Panc1 (cell line): ENCODE measurements at regions not wholly inside any gene's neighbourhood (a gene's known extent, or its start where the extent isn't known, plus 50 kb on each side); places are given as distances from the start of the nearest gene placed in this dataset.

Experiments used
- ATAC-seq: fragments of 200-7000 bp; cut with Tn5 transposase; 2 replicates; pipeline ENCODE4 v1.9.1; 2020; ENCODE audit warnings: mild to moderate bottlenecking, moderate library complexity
- BruUV-seq: library from RNA; stranded (reverse); fragments of 400-500 nt; replicated peaks from 2 replicates; lab custom pipeline; 2021; lab: Mats Ljungman, UMichigan
- CTCF ChIA-PET: fragments of 300-600 bp; sonication (Branson Sonifier 250); formaldehyde crosslinking; loops from one replicate; lab custom pipeline; 2022; ENCODE audit warnings: antibody characterized with exemption; lab: Charles Lee
- POLR2A ChIA-PET: fragments of 300-600 bp; sonication (Branson Sonifier 250); formaldehyde crosslinking; loops from one replicate; lab custom pipeline; 2022; ENCODE audit warnings: antibody characterized with exemption; lab: Charles Lee
- DNase-seq: peaks from one replicate; pipeline ENCODE4 v3.0.0-alpha.2; 2010; ENCODE audit warnings: low read depth, low spot score
- H3K27ac ChIP-seq: 2 replicates; pipeline ENCODE4 v1.5.1; 2011; ENCODE audit warnings: mild to moderate bottlenecking, low read length, inconsistent platforms
- H3K27me3 ChIP-seq: fragments of 200-500 bp; sonication (Bioruptor generic); 2 replicates; pipeline ENCODE4 v1.6.0; 2014; ENCODE audit warnings: low read length, inconsistent platforms; ENCODE audit not compliant: control insufficient read depth, insufficient read depth
- H3K36me3 ChIP-seq: fragments of 200-500 bp; sonication (Bioruptor generic); 2 replicates; pipeline ENCODE4 v1.5.1; 2014; ENCODE audit warnings: inconsistent platforms, mild to moderate bottlenecking, low read length, moderate library complexity; ENCODE audit not compliant: control insufficient read depth, insufficient read depth
- H3K4me1 ChIP-seq: 2 replicates; pipeline ENCODE4 v1.5.1; 2011; ENCODE audit warnings: inconsistent platforms, mild to moderate bottlenecking, low read length, moderate library complexity; ENCODE audit not compliant: control insufficient read depth, insufficient read depth
- H3K4me3 ChIP-seq, 2 experiments: 2 replicates each; pipeline ENCODE4 v1.5.1; 2011 to 2012; ENCODE audit warnings: low read depth in 2 of 2, low read length in 2 of 2, mild to moderate bottlenecking in 2 of 2, inconsistent platforms in 1 of 2, moderate library complexity in 1 of 2
- H3K9me3 ChIP-seq: fragments of 200-500 bp; sonication (Bioruptor generic); 2 replicates; pipeline ENCODE4 v1.5.1; 2014; ENCODE audit warnings: low read depth, mild to moderate bottlenecking, inconsistent platforms, low read length, moderate library complexity; ENCODE audit not compliant: control insufficient read depth, insufficient read depth
- POLR2AphosphoS5 ChIP-seq: IDR thresholded peaks from 2 replicates; pipeline ENCODE4 v1.6.1; 2012; ENCODE audit warnings: mild to moderate bottlenecking, low read depth, low read length, moderate library complexity
- SIN3A ChIP-seq: IDR thresholded peaks from 2 replicates; pipeline ENCODE4 v1.6.1; 2012; ENCODE audit warnings: low read depth, mild to moderate bottlenecking, low read length, moderate library complexity, borderline replicate concordance; ENCODE audit not compliant: insufficient read depth
- TCF7L2 ChIP-seq: IDR thresholded peaks from 2 replicates; pipeline ENCODE4 v1.6.1; 2011; ENCODE audit warnings: mild to moderate bottlenecking, low read depth, low read length, inconsistent platforms
- in situ Hi-C: cut with HindIII; loops from 2 replicates; pipeline ENCODE4 v1.10.0; 2016; ENCODE audit warnings: low sequenced_read_pairs, low pct_unique_long_range_greater_than_20kb
- intact Hi-C: fragments of 100-400 bp; cut with micrococcal nuclease; formaldehyde crosslinking; loops from one replicate; pipeline ENCODE4 v1.10.0; 2022; ENCODE audit not compliant: unreplicated experiment
- TF ChIP-seq, protein P1 (sequence below): fragments of 450-650 bp; IDR thresholded peaks from 2 replicates; pipeline ENCODE4 v1.5.1; 2017; ENCODE audit warnings: mild to moderate bottlenecking
- TF ChIP-seq, protein P2 (sequence below), 2 experiments: IDR thresholded peaks; 2 replicates each; pipeline ENCODE4 v1.6.1; 2011 to 2012; ENCODE audit warnings: low read depth in 2 of 2, control low read depth in 1 of 2, low read length in 1 of 2, mild to moderate bottlenecking in 1 of 2, moderate library complexity in 1 of 2; ENCODE audit not compliant: insufficient read depth in 1 of 2

DNA sequence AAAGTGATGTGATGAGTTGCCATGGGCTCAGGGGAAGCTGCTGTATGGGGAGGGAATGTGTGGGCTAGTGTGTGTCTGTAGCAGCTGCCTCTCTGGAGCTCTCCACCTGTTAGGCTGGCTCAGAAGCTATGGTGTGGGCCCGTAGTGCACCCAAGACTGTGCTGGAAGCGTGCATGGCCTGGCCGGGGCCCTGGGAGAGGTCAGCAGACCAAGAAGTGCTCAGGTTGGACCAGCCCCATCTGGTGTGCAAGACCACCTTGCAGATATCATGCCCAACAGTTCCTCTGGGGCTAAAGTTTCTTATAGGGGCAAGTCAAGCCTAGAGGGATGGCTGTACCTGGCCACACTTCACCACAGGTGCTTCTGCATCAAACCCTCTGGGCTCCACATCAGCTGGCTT, 274.4 kb upstream of the CCDC179 start:
- no peaks in the 10 kb centered on the region for H3K9me3 ChIP-seq
- POLR2A ChIA-PET, result no interaction called here
- intact Hi-C loops, result no loop called here
- H3K4me1 ChIP-seq, result no peaks in the 10 kb centered on the region
- CTCF ChIA-PET, result no interaction called here
- DNase-seq, result no peak
- no peak overlapping the region for H3K27ac ChIP-seq
- H3K36me3 ChIP-seq, result no peaks in the 10 kb centered on the region
- H3K27me3 ChIP-seq, result no peaks in the 10 kb centered on the region
- BruUV-seq, result no TSS peak
- in situ Hi-C loops, result no loop called here
- TF ChIP-seq, protein P1, sequence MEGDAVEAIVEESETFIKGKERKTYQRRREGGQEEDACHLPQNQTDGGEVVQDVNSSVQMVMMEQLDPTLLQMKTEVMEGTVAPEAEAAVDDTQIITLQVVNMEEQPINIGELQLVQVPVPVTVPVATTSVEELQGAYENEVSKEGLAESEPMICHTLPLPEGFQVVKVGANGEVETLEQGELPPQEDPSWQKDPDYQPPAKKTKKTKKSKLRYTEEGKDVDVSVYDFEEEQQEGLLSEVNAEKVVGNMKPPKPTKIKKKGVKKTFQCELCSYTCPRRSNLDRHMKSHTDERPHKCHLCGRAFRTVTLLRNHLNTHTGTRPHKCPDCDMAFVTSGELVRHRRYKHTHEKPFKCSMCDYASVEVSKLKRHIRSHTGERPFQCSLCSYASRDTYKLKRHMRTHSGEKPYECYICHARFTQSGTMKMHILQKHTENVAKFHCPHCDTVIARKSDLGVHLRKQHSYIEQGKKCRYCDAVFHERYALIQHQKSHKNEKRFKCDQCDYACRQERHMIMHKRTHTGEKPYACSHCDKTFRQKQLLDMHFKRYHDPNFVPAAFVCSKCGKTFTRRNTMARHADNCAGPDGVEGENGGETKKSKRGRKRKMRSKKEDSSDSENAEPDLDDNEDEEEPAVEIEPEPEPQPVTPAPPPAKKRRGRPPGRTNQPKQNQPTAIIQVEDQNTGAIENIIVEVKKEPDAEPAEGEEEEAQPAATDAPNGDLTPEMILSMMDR, result no peak
- TF ChIP-seq TCF7L2, result no peak
- TF ChIP-seq SIN3A, result no peak
- TF ChIP-seq, protein P2, sequence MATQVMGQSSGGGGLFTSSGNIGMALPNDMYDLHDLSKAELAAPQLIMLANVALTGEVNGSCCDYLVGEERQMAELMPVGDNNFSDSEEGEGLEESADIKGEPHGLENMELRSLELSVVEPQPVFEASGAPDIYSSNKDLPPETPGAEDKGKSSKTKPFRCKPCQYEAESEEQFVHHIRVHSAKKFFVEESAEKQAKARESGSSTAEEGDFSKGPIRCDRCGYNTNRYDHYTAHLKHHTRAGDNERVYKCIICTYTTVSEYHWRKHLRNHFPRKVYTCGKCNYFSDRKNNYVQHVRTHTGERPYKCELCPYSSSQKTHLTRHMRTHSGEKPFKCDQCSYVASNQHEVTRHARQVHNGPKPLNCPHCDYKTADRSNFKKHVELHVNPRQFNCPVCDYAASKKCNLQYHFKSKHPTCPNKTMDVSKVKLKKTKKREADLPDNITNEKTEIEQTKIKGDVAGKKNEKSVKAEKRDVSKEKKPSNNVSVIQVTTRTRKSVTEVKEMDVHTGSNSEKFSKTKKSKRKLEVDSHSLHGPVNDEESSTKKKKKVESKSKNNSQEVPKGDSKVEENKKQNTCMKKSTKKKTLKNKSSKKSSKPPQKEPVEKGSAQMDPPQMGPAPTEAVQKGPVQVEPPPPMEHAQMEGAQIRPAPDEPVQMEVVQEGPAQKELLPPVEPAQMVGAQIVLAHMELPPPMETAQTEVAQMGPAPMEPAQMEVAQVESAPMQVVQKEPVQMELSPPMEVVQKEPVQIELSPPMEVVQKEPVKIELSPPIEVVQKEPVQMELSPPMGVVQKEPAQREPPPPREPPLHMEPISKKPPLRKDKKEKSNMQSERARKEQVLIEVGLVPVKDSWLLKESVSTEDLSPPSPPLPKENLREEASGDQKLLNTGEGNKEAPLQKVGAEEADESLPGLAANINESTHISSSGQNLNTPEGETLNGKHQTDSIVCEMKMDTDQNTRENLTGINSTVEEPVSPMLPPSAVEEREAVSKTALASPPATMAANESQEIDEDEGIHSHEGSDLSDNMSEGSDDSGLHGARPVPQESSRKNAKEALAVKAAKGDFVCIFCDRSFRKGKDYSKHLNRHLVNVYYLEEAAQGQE (IDR thresholded peaks at IDR 0.05; ENCODE audit: insufficient read depth in 1 of 2, low read depth in 2 of 2, low read length in 1 of 2), result no peak
- TF ChIP-seq POLR2AphosphoS5, result no peak
- no peak for ATAC-seq
- H3K4me3 ChIP-seq, result no peak overlapping the region

DNA sequence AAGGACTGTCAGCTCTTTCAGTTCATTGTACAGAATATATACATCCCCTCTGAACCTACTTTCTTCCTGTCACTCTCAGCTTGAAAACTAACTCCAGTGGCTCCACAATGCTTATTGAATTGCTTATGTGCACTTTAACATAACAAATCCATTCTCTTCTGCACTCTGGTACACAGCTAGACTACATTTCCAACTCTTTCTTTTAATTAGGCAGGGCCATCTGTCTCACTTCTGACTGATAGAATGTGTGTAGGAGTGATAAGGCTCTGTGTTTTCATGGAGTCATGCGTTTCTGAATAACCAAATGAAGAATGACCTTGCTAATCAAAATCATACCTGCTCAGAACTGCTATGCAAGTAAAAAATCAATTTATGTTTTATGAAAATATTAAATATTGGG, 278.5 kb upstream of the CCDC179 start:
- Histone ChIP-seq H3K27me3 (no peaks in the 10 kb centered on the region), H3K27ac (no peak overlapping the region), H3K36me3 (no peaks in the 10 kb centered on the region), H3K9me3 (no peaks in the 10 kb centered on the region), H3K4me3 (no peak overlapping the region), H3K4me1 (no peaks in the 10 kb centered on the region)
- intact Hi-C loops, result no loop called here
- ChIA-PET CTCF (no interaction called here), POLR2A (no interaction called here)
- BruUV-seq, result no TSS peak
- DNase-seq, result no peak
- in situ Hi-C loops, result no loop called here
- ATAC-seq, result no peak
- TF ChIP-seq SIN3A, result no peak
- TF ChIP-seq, protein P2 (IDR thresholded peaks at IDR 0.05; ENCODE audit: insufficient read depth in 1 of 2, low read depth in 2 of 2, low read length in 1 of 2), result no peak
- TF ChIP-seq, protein P1, result no peak
- no peak for TF ChIP-seq TCF7L2
- no peak for TF ChIP-seq POLR2AphosphoS5
